ENCODE measurements at regions not wholly inside any gene's neighbourhood (a gene's known extent, or its start where the extent isn't known, plus 50 kb on each side); places are given as distances from the start of the nearest gene placed in this dataset.

DNA sequence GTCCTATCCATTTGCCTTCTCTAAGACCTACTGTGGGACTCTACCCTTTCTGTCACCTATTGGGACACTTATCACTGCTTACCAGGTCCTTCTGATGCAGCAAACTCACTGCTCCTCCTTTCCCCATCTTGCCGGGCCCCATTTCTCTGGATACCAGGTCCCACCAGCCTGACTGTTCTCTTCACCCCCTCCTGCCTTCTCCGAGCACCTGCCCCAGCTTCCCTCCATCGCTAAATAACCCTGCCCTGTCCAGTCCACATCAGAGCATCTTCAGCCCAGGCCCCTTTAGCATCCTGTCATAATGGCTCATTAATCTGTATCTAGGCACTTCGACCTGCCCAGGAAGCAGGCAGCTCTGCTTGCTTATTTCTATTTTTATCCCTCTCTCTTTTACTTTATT lies 74.7 kb downstream of the CRYGS start:
- TF ChIP-seq, protein P1, sequence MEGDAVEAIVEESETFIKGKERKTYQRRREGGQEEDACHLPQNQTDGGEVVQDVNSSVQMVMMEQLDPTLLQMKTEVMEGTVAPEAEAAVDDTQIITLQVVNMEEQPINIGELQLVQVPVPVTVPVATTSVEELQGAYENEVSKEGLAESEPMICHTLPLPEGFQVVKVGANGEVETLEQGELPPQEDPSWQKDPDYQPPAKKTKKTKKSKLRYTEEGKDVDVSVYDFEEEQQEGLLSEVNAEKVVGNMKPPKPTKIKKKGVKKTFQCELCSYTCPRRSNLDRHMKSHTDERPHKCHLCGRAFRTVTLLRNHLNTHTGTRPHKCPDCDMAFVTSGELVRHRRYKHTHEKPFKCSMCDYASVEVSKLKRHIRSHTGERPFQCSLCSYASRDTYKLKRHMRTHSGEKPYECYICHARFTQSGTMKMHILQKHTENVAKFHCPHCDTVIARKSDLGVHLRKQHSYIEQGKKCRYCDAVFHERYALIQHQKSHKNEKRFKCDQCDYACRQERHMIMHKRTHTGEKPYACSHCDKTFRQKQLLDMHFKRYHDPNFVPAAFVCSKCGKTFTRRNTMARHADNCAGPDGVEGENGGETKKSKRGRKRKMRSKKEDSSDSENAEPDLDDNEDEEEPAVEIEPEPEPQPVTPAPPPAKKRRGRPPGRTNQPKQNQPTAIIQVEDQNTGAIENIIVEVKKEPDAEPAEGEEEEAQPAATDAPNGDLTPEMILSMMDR (IDR thresholded peaks at IDR 0.05), result no peak
- TF ChIP-seq POLR2A (IDR thresholded peaks at IDR 0.05), result no peak

Measured in lower leg skin (tissue), 3 donors.